WTC11 (cell line): ENCODE measurements at regions not wholly inside any gene's neighbourhood (a gene's known extent, or its start where the extent isn't known, plus 50 kb on each side); places are given as distances from the start of the nearest gene placed in this dataset.

ENCODE experiments used
- ATAC-seq: fragments of 200-7000 bp; cut with Tn5 transposase; 2 replicates; pipeline ENCODE4 v1.10.0; 2021; ENCODE audit warnings: mild to moderate bottlenecking, moderate library complexity
- CTCF ChIA-PET: fragments of 300-600 bp; sonication (Branson Sonifier 250); formaldehyde crosslinking; loops from one replicate; lab custom pipeline; 2021; ENCODE audit warnings: antibody characterized with exemption; lab: Charles Lee
- POLR2A ChIA-PET: fragments of 350-600 bp; sonication (Branson Sonifier 250); formaldehyde crosslinking; loops from one replicate; lab custom pipeline; 2021; ENCODE audit warnings: antibody characterized with exemption; lab: Charles Lee
- DNase-seq: peaks from one replicate; pipeline ENCODE4 v3.0.0; 2021; ENCODE audit warnings: low spot score
- H3K27ac Mint-ChIP-seq: 2 replicates; pipeline ENCODE4 v1.8.0; 2021; ENCODE audit warnings: mixed read lengths
- H3K27me3 Mint-ChIP-seq: 2 replicates; pipeline ENCODE4 v1.8.0; 2021; ENCODE audit warnings: low read depth, mild to moderate bottlenecking, moderate library complexity, mixed read lengths
- H3K36me3 Mint-ChIP-seq: 2 replicates; pipeline ENCODE4 v1.8.0; 2021; ENCODE audit warnings: mixed read lengths
- H3K4me1 Mint-ChIP-seq: 2 replicates; pipeline ENCODE4 v1.8.0; 2022; ENCODE audit warnings: mixed read lengths
- H3K4me3 Mint-ChIP-seq: 2 replicates; pipeline ENCODE4 v1.8.0; 2021; ENCODE audit warnings: mild to moderate bottlenecking, moderate library complexity, mixed read lengths
- H3K9me3 Mint-ChIP-seq: 2 replicates; pipeline ENCODE4 v1.8.0; 2021; ENCODE audit warnings: mixed read lengths
- CBFB ChIP-seq: sonication (generic); formaldehyde crosslinking; IDR thresholded peaks from 2 replicates; pipeline ENCODE4 v1.8.1; 2022; ENCODE audit warnings: mild to moderate bottlenecking, low read depth, missing genetic modification reagents
- CREM ChIP-seq: sonication (generic); formaldehyde crosslinking; IDR thresholded peaks from 2 replicates; pipeline ENCODE4 v1.8.1; 2022; ENCODE audit warnings: mild to moderate bottlenecking, missing genetic modification reagents, moderate library complexity
- CTCF ChIP-seq: fragments of 200-600 bp; IDR thresholded peaks from 2 replicates; pipeline ENCODE4 v1.8.0; 2022; ENCODE audit warnings: antibody characterized with exemption
- ESRRA ChIP-seq: sonication (generic); formaldehyde crosslinking; IDR thresholded peaks from 2 replicates; pipeline ENCODE4 v1.8.1; 2022; ENCODE audit warnings: mild to moderate bottlenecking, missing genetic modification reagents, borderline replicate concordance
- FOXK1 ChIP-seq: sonication (generic); formaldehyde crosslinking; IDR thresholded peaks from 2 replicates; pipeline ENCODE4 v1.8.0; 2022; ENCODE audit warnings: mild to moderate bottlenecking, moderate library complexity, missing genetic modification reagents
- FOXP1 ChIP-seq: sonication (generic); formaldehyde crosslinking; IDR thresholded peaks from 2 replicates; pipeline ENCODE4 v1.8.0; 2022; ENCODE audit warnings: missing genetic modification reagents, mild to moderate bottlenecking, moderate library complexity, borderline replicate concordance
- GABPB1 ChIP-seq: sonication (generic); formaldehyde crosslinking; IDR thresholded peaks from 2 replicates; pipeline ENCODE4 v1.8.1; 2023; ENCODE audit warnings: mild to moderate bottlenecking, missing genetic modification reagents
- HMGA2 ChIP-seq: fragments of 250-450 bp; sonication (Bioruptor Pico); IDR thresholded peaks from 2 replicates; pipeline ENCODE4 v1.4.0; 2021; ENCODE audit warnings: mild to moderate bottlenecking, moderate library complexity
- IRF2 ChIP-seq: sonication (generic); formaldehyde crosslinking; IDR thresholded peaks from 2 replicates; pipeline ENCODE4 v1.8.0; 2022; ENCODE audit warnings: low read depth, missing genetic modification reagents, borderline replicate concordance
- JUN ChIP-seq: sonication (generic); formaldehyde crosslinking; IDR thresholded peaks from 2 replicates; pipeline ENCODE4 v1.8.0; 2023; ENCODE audit warnings: mild to moderate bottlenecking, missing genetic modification reagents
- MAX ChIP-seq: sonication (generic); formaldehyde crosslinking; IDR thresholded peaks from 2 replicates; pipeline ENCODE4 v1.8.0; 2022; ENCODE audit warnings: mild to moderate bottlenecking, missing genetic modification reagents
- NFATC4 ChIP-seq: fragments of 250-450 bp; sonication (Bioruptor Pico); IDR thresholded peaks from 2 replicates; pipeline ENCODE4 v1.9.0; 2021; ENCODE audit warnings: mild to moderate bottlenecking
- PRRX2 ChIP-seq: fragments of 250-450 bp; sonication (Bioruptor Pico); IDR thresholded peaks from 2 replicates; pipeline ENCODE4 v1.8.0; 2021; ENCODE audit warnings: mild to moderate bottlenecking
- SMAD4 ChIP-seq: sonication (generic); formaldehyde crosslinking; IDR thresholded peaks from 2 replicates; pipeline ENCODE4 v1.8.0; 2022; ENCODE audit warnings: mild to moderate bottlenecking, missing genetic modification reagents
- SOX15 ChIP-seq: fragments of 250-450 bp; sonication (Bioruptor Pico); IDR thresholded peaks from 2 replicates; pipeline ENCODE4 v1.9.0; 2021; ENCODE audit warnings: mild to moderate bottlenecking
- TCF7 ChIP-seq: sonication (generic); formaldehyde crosslinking; IDR thresholded peaks from 2 replicates; pipeline ENCODE4 v1.8.0; 2022; ENCODE audit warnings: mild to moderate bottlenecking, low read depth, missing genetic modification reagents, moderate library complexity
- TEAD1 ChIP-seq: sonication (generic); formaldehyde crosslinking; IDR thresholded peaks from 2 replicates; pipeline ENCODE4 v1.8.0; 2022; ENCODE audit warnings: mild to moderate bottlenecking, missing genetic modification reagents
- TEAD4 ChIP-seq: sonication (generic); formaldehyde crosslinking; IDR thresholded peaks from 2 replicates; pipeline ENCODE4 v1.8.0; 2022; ENCODE audit warnings: mild to moderate bottlenecking, missing genetic modification reagents
- TP53 ChIP-seq: sonication (generic); formaldehyde crosslinking; IDR thresholded peaks from 2 replicates; pipeline ENCODE4 v1.8.1; 2023; ENCODE audit warnings: mild to moderate bottlenecking, missing genetic modification reagents
- ZBTB21 ChIP-seq: sonication (generic); formaldehyde crosslinking; IDR thresholded peaks from 2 replicates; pipeline ENCODE4 v1.8.1; 2023; ENCODE audit warnings: mild to moderate bottlenecking, missing genetic modification reagents, borderline replicate concordance
- ZNF121 ChIP-seq: sonication (generic); formaldehyde crosslinking; IDR thresholded peaks from 2 replicates; pipeline ENCODE4 v1.8.0; 2023; ENCODE audit warnings: missing genetic modification reagents
- ZNF138 ChIP-seq: sonication (generic); formaldehyde crosslinking; conservative IDR thresholded peaks from 2 replicates; pipeline ENCODE4 v1.8.1; 2022; ENCODE audit warnings: mild to moderate bottlenecking, moderate library complexity, missing genetic modification reagents
- TF ChIP-seq, protein P1 (sequence below): sonication (generic); formaldehyde crosslinking; IDR thresholded peaks from 2 replicates; pipeline ENCODE4 v1.8.1; 2023; ENCODE audit warnings: mild to moderate bottlenecking, missing genetic modification reagents
- TF ChIP-seq, protein P2 (sequence below): sonication (generic); formaldehyde crosslinking; IDR thresholded peaks from 2 replicates; pipeline ENCODE4 v1.8.0; 2022; ENCODE audit warnings: mild to moderate bottlenecking, missing genetic modification reagents
- TF ChIP-seq, protein P3 (sequence below): sonication (generic); formaldehyde crosslinking; IDR thresholded peaks from 2 replicates; pipeline ENCODE4 v1.8.1; 2023; ENCODE audit warnings: mild to moderate bottlenecking, missing genetic modification reagents, borderline replicate concordance
- TF ChIP-seq, protein P4 (sequence below): sonication (generic); formaldehyde crosslinking; IDR thresholded peaks from 2 replicates; pipeline ENCODE4 v1.8.1; 2023; ENCODE audit warnings: mild to moderate bottlenecking, moderate library complexity, missing genetic modification reagents

- Mint-ChIP-seq H3K9me3 (peaks cover 40% of the 10 kb centered on the region), H3K4me1 (no peaks in the 10 kb centered on the region), H3K27me3 (0 out of 2 replicates have a peak, but pooled peaks cover 3% of the 10 kb centered on the region), H3K36me3 (peaks cover 10% of the 10 kb centered on the region), H3K4me3 (no peak overlapping the region), H3K27ac (no peak overlapping the region)
- ATAC-seq (no peak), DNase-seq (no peak)
- no peak for TF ChIP-seq IRF2
- TF ChIP-seq NFATC4 (CRISPR knock-in tag): no peak
- no peak for TF ChIP-seq FOXK1 (CRISPR knock-in tag)
- TF ChIP-seq CBFB (CRISPR knock-in tag): no peak
- no peak for TF ChIP-seq JUN
- no peak for TF ChIP-seq TP53 (CRISPR knock-in tag)
- TF ChIP-seq, protein P1, sequence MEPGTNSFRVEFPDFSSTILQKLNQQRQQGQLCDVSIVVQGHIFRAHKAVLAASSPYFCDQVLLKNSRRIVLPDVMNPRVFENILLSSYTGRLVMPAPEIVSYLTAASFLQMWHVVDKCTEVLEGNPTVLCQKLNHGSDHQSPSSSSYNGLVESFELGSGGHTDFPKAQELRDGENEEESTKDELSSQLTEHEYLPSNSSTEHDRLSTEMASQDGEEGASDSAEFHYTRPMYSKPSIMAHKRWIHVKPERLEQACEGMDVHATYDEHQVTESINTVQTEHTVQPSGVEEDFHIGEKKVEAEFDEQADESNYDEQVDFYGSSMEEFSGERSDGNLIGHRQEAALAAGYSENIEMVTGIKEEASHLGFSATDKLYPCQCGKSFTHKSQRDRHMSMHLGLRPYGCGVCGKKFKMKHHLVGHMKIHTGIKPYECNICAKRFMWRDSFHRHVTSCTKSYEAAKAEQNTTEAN: no peak
- no peak for TF ChIP-seq FOXP1
- no peak for TF ChIP-seq GABPB1
- no peak for TF ChIP-seq SOX15 (CRISPR knock-in tag)
- TF ChIP-seq, protein P2, sequence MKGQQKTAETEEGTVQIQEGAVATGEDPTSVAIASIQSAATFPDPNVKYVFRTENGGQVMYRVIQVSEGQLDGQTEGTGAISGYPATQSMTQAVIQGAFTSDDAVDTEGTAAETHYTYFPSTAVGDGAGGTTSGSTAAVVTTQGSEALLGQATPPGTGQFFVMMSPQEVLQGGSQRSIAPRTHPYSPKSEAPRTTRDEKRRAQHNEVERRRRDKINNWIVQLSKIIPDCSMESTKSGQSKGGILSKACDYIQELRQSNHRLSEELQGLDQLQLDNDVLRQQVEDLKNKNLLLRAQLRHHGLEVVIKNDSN: no peak
- TF ChIP-seq ESRRA: no peak
- no peak for TF ChIP-seq HMGA2 (CRISPR knock-in tag)
- no peak for TF ChIP-seq TEAD4 (CRISPR knock-in tag)
- no peak for TF ChIP-seq ZNF121 (CRISPR knock-in tag)
- no peak for TF ChIP-seq ZNF138 (CRISPR knock-in tag)
- ChIA-PET POLR2A (no interaction called here), CTCF (no interaction called here)
Measured at GRCh38 chr3:59235634-59236012, 185.8 kb upstream of the CFAP20DC start.

DNA sequence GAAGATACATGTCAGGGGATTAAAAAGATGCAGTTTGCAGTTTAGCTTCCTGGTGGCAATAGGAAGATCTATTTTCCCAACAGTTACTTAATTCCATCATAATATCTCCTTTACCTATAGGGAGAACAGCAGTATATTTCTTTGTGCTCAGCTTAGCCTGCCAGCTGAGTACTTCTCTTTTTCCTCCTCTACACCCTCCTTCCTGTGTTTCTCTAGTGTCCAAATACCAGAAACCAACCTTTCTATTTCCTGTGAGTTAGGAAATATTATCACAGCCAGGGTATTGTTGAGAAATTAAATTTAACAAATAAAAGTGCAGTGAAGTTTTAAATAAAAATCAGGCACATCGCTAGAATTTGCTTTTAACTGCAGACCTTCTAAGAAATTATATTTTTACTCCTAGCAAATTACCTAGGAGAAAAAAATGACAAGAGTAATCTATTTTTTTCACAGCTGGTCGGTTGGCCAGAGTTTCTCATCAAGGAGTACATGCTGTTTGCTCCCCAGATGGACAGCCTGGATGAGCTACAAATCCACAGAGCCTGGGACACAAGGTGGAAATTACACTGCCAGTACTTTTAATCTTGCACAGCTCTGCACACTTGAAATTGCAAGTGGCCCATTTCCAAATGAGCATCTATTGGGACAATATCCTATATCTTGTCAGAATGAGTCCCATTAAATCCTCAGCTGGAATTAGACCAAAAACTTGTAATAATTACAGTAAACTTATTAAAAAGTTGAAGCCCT, 185.2 kb upstream of the CFAP20DC start:
- ChIA-PET POLR2A (no interaction called here), CTCF (no interaction called here)
- TF ChIP-seq TCF7 (CRISPR knock-in tag) (no peak), SMAD4 (CRISPR knock-in tag) (no peak), IRF2 (no peak), ZBTB21 (CRISPR knock-in tag) (no peak), MAX (CRISPR knock-in tag) (no peak), FOXK1 (CRISPR knock-in tag) (no peak), TEAD1 (CRISPR knock-in tag) (no peak), PRRX2 (CRISPR knock-in tag) (no peak), CREM (no peak), GABPB1 (no peak), CTCF (no peak)
- TF ChIP-seq, protein P3, sequence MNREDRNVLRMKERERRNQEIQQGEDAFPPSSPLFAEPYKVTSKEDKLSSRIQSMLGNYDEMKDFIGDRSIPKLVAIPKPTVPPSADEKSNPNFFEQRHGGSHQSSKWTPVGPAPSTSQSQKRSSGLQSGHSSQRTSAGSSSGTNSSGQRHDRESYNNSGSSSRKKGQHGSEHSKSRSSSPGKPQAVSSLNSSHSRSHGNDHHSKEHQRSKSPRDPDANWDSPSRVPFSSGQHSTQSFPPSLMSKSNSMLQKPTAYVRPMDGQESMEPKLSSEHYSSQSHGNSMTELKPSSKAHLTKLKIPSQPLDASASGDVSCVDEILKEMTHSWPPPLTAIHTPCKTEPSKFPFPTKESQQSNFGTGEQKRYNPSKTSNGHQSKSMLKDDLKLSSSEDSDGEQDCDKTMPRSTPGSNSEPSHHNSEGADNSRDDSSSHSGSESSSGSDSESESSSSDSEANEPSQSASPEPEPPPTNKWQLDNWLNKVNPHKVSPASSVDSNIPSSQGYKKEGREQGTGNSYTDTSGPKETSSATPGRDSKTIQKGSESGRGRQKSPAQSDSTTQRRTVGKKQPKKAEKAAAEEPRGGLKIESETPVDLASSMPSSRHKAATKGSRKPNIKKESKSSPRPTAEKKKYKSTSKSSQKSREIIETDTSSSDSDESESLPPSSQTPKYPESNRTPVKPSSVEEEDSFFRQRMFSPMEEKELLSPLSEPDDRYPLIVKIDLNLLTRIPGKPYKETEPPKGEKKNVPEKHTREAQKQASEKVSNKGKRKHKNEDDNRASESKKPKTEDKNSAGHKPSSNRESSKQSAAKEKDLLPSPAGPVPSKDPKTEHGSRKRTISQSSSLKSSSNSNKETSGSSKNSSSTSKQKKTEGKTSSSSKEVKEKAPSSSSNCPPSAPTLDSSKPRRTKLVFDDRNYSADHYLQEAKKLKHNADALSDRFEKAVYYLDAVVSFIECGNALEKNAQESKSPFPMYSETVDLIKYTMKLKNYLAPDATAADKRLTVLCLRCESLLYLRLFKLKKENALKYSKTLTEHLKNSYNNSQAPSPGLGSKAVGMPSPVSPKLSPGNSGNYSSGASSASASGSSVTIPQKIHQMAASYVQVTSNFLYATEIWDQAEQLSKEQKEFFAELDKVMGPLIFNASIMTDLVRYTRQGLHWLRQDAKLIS (CRISPR knock-in tag): no peak
- TF ChIP-seq, protein P4, sequence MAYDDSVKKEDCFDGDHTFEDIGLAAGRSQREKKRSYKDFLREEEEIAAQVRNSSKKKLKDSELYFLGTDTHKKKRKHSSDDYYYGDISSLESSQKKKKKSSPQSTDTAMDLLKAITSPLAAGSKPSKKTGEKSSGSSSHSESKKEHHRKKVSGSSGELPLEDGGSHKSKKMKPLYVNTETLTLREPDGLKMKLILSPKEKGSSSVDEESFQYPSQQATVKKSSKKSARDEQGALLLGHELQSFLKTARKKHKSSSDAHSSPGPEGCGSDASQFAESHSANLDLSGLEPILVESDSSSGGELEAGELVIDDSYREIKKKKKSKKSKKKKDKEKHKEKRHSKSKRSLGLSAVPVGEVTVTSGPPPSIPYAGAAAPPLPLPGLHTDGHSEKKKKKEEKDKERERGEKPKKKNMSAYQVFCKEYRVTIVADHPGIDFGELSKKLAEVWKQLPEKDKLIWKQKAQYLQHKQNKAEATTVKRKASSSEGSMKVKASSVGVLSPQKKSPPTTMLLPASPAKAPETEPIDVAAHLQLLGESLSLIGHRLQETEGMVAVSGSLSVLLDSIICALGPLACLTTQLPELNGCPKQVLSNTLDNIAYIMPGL (CRISPR knock-in tag): no peak
- peaks cover 3% of the 10 kb centered on the region; the same call in 1 of the 2 replicates for H3K27me3 Mint-ChIP-seq
- no peak overlapping the region for H3K27ac Mint-ChIP-seq
- no peak overlapping the region for H3K4me3 Mint-ChIP-seq
- H3K36me3 Mint-ChIP-seq: peaks cover 15% of the 10 kb centered on the region
- ATAC-seq (no peak), DNase-seq (no peak)
- no peaks in the 10 kb centered on the region for H3K4me1 Mint-ChIP-seq
- H3K9me3 Mint-ChIP-seq: peaks cover 44% of the 10 kb centered on the region
